ENCODE measurements at regions not wholly inside any gene's neighbourhood (a gene's known extent, or its start where the extent isn't known, plus 50 kb on each side); places are given as distances from the start of the nearest gene placed in this dataset.

DNA sequence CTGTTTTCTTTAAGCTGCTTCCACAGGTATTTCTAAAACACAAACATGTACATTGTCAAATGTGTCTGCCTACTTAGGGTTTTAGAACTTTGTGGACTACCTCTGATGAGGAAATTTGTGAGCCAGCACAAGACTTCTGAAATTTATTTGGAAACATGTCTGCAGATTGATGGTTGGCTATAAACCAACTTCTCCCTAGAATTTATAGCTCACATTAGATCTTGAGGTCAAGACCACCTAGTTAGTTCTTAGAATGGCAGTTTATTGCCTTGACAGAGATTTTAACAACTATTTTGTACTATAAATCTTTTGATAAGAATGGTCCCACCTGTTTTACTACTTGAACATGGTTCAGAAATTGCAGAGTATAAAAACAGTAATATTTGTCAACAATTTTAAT is 72.7 kb upstream of the AADAT start:
- TF ChIP-seq, protein P1, sequence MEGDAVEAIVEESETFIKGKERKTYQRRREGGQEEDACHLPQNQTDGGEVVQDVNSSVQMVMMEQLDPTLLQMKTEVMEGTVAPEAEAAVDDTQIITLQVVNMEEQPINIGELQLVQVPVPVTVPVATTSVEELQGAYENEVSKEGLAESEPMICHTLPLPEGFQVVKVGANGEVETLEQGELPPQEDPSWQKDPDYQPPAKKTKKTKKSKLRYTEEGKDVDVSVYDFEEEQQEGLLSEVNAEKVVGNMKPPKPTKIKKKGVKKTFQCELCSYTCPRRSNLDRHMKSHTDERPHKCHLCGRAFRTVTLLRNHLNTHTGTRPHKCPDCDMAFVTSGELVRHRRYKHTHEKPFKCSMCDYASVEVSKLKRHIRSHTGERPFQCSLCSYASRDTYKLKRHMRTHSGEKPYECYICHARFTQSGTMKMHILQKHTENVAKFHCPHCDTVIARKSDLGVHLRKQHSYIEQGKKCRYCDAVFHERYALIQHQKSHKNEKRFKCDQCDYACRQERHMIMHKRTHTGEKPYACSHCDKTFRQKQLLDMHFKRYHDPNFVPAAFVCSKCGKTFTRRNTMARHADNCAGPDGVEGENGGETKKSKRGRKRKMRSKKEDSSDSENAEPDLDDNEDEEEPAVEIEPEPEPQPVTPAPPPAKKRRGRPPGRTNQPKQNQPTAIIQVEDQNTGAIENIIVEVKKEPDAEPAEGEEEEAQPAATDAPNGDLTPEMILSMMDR (IDR thresholded peaks at IDR 0.05) = no peak
- TF ChIP-seq POLR2A (IDR thresholded peaks at IDR 0.05) = no peak
- TF ChIP-seq POLR2AphosphoS5 (IDR thresholded peaks at IDR 0.05) = no peak

All from gastroesophageal sphincter (tissue), 3 donors.